ENCODE measurements at regions not wholly inside any gene's neighbourhood (a gene's known extent, or its start where the extent isn't known, plus 50 kb on each side); places are given as distances from the start of the nearest gene placed in this dataset.

- DNase-seq (ENCODE audit: low spot score in 2 of 2) = no peak
- intact Hi-C loops (cut with DNase I; ENCODE audit: low total_unique reads) = no loop called here
- no peak overlapping the region for H3K4me3 ChIP-seq (ENCODE audit: low read depth, poor library complexity, severe bottlenecking)
- 40 to 41% methylated on average over 2 of the region's 2 CpGs for WGBS, 2 donors
- no peak for TF ChIP-seq POLR2A (IDR thresholded peaks at IDR 0.05)
- TF ChIP-seq, protein P1, sequence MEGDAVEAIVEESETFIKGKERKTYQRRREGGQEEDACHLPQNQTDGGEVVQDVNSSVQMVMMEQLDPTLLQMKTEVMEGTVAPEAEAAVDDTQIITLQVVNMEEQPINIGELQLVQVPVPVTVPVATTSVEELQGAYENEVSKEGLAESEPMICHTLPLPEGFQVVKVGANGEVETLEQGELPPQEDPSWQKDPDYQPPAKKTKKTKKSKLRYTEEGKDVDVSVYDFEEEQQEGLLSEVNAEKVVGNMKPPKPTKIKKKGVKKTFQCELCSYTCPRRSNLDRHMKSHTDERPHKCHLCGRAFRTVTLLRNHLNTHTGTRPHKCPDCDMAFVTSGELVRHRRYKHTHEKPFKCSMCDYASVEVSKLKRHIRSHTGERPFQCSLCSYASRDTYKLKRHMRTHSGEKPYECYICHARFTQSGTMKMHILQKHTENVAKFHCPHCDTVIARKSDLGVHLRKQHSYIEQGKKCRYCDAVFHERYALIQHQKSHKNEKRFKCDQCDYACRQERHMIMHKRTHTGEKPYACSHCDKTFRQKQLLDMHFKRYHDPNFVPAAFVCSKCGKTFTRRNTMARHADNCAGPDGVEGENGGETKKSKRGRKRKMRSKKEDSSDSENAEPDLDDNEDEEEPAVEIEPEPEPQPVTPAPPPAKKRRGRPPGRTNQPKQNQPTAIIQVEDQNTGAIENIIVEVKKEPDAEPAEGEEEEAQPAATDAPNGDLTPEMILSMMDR (IDR thresholded peaks at IDR 0.05) = no peak
Observed at GRCh38 chrX:131942034-131942433, 81.1 kb upstream of the STK26 start.

DNA sequence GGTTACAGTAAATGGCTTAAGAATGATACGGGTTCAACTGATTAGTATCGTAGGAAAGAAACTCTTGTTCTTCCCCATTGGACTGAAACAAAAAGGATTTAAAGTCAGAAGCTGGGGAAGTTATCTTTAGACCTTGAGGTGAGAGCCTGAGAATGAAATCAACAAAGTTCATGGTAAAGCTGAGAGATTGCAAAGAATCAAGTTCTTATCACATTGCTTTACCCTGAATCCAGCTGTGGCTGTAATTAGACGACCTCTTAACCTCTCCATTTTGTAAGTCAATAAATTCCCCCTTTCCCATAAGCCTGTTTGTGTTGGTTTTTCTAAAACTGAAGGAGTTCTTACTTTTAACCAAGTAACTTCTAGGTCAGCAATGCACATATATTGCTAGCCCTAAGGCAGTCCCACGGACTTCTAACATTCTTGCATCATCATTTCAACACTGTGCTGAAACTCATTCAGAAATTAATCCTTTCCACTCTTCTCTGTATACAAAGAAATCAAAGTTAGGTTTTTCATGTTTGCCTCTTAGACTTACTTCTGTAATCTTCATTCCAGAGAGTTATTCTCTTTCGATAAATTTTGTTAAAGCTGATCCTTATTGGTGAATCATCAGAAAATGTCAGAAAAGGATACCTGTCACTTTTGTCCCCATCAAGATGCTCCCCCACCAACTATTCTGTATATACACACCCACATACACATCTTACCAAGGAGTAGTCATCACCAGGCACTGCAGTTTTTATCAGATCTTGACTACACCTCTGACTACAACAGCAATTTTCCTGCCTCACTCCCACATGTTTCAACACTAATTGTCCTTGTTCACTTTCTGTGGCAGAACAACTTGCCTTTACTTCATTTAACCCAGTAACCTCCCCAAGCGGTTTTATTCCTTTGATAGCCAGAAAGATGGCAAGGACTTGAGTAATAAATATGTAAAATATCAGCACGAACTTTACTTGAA is 77.9 kb upstream of the STK26 start:
- intact Hi-C loops (cut with DNase I; ENCODE audit: low total_unique reads) = no loop called here
- WGBS, 2 donors = 58 to 71% methylated on average over 7 of the region's 7 CpGs
- no peak for TF ChIP-seq POLR2A (IDR thresholded peaks at IDR 0.05)
- TF ChIP-seq, protein P1 (IDR thresholded peaks at IDR 0.05) = no peak

DNA sequence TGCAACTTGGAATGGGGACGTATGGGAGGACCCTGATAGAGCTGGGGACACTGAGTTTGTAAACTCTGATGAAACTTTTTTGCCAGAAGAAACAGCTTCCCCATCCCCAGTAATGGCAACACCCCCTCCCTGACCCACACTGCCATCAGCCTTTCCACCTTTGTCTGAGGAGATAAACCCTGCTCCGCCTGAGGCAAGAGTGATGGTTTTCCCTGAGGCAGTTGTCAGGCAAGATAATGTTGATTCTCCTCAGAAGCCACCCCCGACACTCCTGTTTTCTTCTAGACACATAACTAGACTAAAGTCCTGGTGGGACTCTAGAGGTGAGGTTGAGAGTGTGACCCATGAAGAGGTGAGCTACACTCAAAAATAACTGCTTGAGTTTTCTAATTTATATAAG is 71.9 kb upstream of the STK26 start:
- no peak for DNase-seq (ENCODE audit: low spot score in 2 of 2)
- TF ChIP-seq, protein P1 (IDR thresholded peaks at IDR 0.05) = no peak
- TF ChIP-seq POLR2A (IDR thresholded peaks at IDR 0.05) = no peak
- 68 to 73% methylated on average over 3 of the region's 3 CpGs for WGBS, 2 donors

More for the DNA sequence above, 77.9 kb upstream of the STK26 start:
- H3K4me3 ChIP-seq (ENCODE audit: low read depth, poor library complexity, severe bottlenecking) = no peak overlapping the region
- DNase-seq (ENCODE audit: low spot score in 2 of 2) = no peak

DNA sequence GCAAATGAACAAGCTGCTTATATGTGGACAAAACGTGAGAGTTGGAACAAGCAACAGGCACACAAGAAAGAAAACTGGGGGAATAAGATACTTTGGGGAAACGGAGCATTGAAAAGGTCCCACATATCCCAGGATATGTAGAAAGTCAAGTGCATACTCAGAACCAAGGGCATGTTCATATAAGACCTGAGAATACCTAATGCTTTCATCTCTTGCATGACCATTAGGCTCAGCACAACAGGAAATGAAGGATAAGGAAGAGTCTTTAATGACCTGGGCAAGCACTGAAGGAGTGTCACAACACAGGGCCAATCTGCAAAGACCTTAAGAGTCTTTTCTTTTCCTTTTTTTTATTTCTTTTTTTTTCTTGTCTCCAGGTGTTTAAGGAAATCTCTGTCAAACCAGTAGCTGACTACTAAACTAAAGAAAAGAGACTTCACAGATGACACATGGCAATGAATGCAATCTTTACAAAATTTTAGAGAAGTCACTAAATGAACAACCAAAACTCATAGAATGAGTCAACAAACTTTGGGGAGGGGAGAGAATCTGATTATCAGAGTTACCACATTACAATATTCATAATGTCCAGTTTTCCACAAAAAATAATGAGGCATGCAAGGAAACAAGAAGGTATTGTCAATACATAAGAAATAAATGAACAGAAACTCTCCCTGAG is 67.9 kb upstream of the STK26 start:
- 45 to 76% methylated on average over 2 of the region's 2 CpGs for WGBS, 2 donors
- intact Hi-C loops (cut with DNase I; ENCODE audit: low total_unique reads) = no loop called here
- H3K4me3 ChIP-seq (ENCODE audit: low read depth, poor library complexity, severe bottlenecking) = no peak overlapping the region
- TF ChIP-seq, protein P1 (IDR thresholded peaks at IDR 0.05) = no peak
- no peak for DNase-seq (ENCODE audit: low spot score in 2 of 2)

More for the DNA sequence above, 71.9 kb upstream of the STK26 start:
- intact Hi-C loops (cut with DNase I; ENCODE audit: low total_unique reads) = no loop called here
- H3K4me3 ChIP-seq (ENCODE audit: low read depth, poor library complexity, severe bottlenecking) = no peak overlapping the region

DNA sequence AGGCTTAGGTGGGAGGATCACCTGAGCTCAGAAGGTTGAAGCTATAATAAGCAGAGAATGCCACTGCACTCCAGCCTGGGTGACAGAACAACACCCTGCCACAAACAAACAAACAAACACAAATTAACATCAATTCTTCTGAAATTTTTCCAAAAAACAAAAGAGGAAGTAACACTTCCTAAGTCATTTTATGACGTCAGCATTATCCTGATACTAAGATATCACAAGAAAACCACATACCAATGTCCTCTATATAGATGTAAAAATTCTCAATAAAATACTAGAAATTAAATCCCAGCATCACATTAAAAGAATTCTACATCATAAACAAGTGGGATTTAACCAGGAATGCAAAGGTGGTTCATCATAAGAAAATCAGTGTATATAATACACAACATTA is 64.4 kb upstream of the STK26 start:
- DNase-seq (ENCODE audit: low spot score in 2 of 2) = no peak
- TF ChIP-seq, protein P1 (IDR thresholded peaks at IDR 0.05) = no peak
- no peak for TF ChIP-seq POLR2A (IDR thresholded peaks at IDR 0.05)
- H3K4me3 ChIP-seq (ENCODE audit: low read depth, poor library complexity, severe bottlenecking) = no peak overlapping the region
- WGBS, 2 donors = 37 to 71% methylated on average over 1 of the region's 1 CpG
- intact Hi-C loops (cut with DNase I; ENCODE audit: low total_unique reads) = no loop called here
